H9 (cell line): ENCODE measurements at regions not wholly inside any gene's neighbourhood (a gene's known extent, or its start where the extent isn't known, plus 50 kb on each side); places are given as distances from the start of the nearest gene placed in this dataset.

Source experiments
- DNase-seq: peaks from one replicate; pipeline ENCODE4 v3.0.0-alpha.2; 2017
- H2AFZ ChIP-seq: one replicate; pipeline ENCODE4 v1.6.1; 2013; ENCODE audit warnings: mild to moderate bottlenecking, low read length, control low read depth, moderate library complexity
- H2AK5ac ChIP-seq: 2 replicates; pipeline ENCODE4 v1.6.1; 2013; ENCODE audit warnings: low read length, control low read depth, mixed read lengths; ENCODE audit not compliant: insufficient read length
- H2BK120ac ChIP-seq: one replicate; pipeline ENCODE4 v1.6.1; 2013; ENCODE audit warnings: low read depth, mild to moderate bottlenecking, low read length, control low read depth, inconsistent platforms; ENCODE audit not compliant: poor library complexity, severe bottlenecking
- H2BK12ac ChIP-seq: 2 replicates; pipeline ENCODE4 v1.6.1; 2013; ENCODE audit warnings: low read length, control low read depth, mixed read lengths, low read depth; ENCODE audit not compliant: insufficient read length
- H2BK15ac ChIP-seq: 2 replicates; pipeline ENCODE4 v1.6.1; 2013; ENCODE audit warnings: low read depth, low read length, control low read depth
- H2BK20ac ChIP-seq: one replicate; pipeline ENCODE4 v1.6.1; 2013; ENCODE audit warnings: low read depth, mild to moderate bottlenecking, low read length, control low read depth, inconsistent platforms; ENCODE audit not compliant: poor library complexity, severe bottlenecking
- H2BK5ac ChIP-seq: 2 replicates; pipeline ENCODE4 v1.6.1; 2013; ENCODE audit warnings: low read length, control low read depth, mixed read lengths; ENCODE audit not compliant: insufficient read length
- H3K14ac ChIP-seq: 2 replicates; pipeline ENCODE4 v1.6.1; 2013; ENCODE audit warnings: low read length, control low read depth; ENCODE audit not compliant: insufficient read depth
- H3K18ac ChIP-seq: 2 replicates; pipeline ENCODE4 v1.6.1; 2013; ENCODE audit warnings: low read depth, mild to moderate bottlenecking, mixed read lengths, low read length, control low read depth; ENCODE audit not compliant: insufficient read length
- H3K23ac ChIP-seq: 2 replicates; pipeline ENCODE4 v1.6.1; 2013; ENCODE audit warnings: low read length, control low read depth, mixed read lengths, low read depth; ENCODE audit not compliant: insufficient read length
- H3K23me2 ChIP-seq: 2 replicates; pipeline ENCODE4 v1.6.1; 2013; ENCODE audit warnings: low read depth, mild to moderate bottlenecking, mixed read lengths, low read length, control low read depth; ENCODE audit not compliant: insufficient read length, poor library complexity, severe bottlenecking
- H3K27ac ChIP-seq: 2 replicates; pipeline ENCODE4 v1.5.1; 2013; ENCODE audit warnings: low read length, control low read depth, mixed read lengths, low read depth; ENCODE audit not compliant: insufficient read length
- H3K27me3 ChIP-seq: 2 replicates; pipeline ENCODE4 v1.6.1; 2013; ENCODE audit warnings: low read length, control low read depth, inconsistent platforms; ENCODE audit not compliant: insufficient read depth
- H3K4ac ChIP-seq: 2 replicates; pipeline ENCODE4 v1.6.1; 2013; ENCODE audit warnings: low read depth, mild to moderate bottlenecking, control low read depth, inconsistent platforms, low read length, moderate library complexity
- H3K4me1 ChIP-seq: 2 replicates; pipeline ENCODE4 v1.6.1; 2013; ENCODE audit warnings: low read length, control low read depth, inconsistent platforms; ENCODE audit not compliant: insufficient read depth
- H3K4me2 ChIP-seq: 2 replicates; pipeline ENCODE4 v1.6.1; 2013; ENCODE audit warnings: low read length, control low read depth, mixed read lengths; ENCODE audit not compliant: insufficient read length, insufficient read depth
- H3K56ac ChIP-seq: 2 replicates; pipeline ENCODE4 v1.6.1; 2013; ENCODE audit warnings: low read depth, mild to moderate bottlenecking, mixed read lengths, low read length, control low read depth; ENCODE audit not compliant: insufficient read length
- H3K79me1 ChIP-seq: 2 replicates; pipeline ENCODE4 v1.6.1; 2013; ENCODE audit warnings: low read depth, mild to moderate bottlenecking, moderate library complexity, low read length, control low read depth, inconsistent platforms; ENCODE audit not compliant: insufficient read depth, poor library complexity, severe bottlenecking
- H3K79me2 ChIP-seq: 2 replicates; pipeline ENCODE4 v1.6.1; 2013; ENCODE audit warnings: low read length, control low read depth, inconsistent platforms; ENCODE audit not compliant: insufficient read depth
- H3K9ac ChIP-seq: 2 replicates; pipeline ENCODE4 v1.6.1; 2013; ENCODE audit warnings: low read length, control low read depth, mixed read lengths; ENCODE audit not compliant: insufficient read length; ENCODE audit errors: extremely low read depth
- H3K9me3 ChIP-seq: one replicate; pipeline ENCODE4 v1.6.1; 2013; ENCODE audit warnings: low read depth, low read length, inconsistent platforms; ENCODE audit not compliant: control insufficient read depth
- H3T11ph ChIP-seq: one replicate; pipeline ENCODE4 v1.6.1; 2013; ENCODE audit warnings: mild to moderate bottlenecking, low read length, control low read depth, inconsistent platforms
- H4K20me1 ChIP-seq: one replicate; pipeline ENCODE4 v1.6.1; 2013; ENCODE audit not compliant: control insufficient read depth, insufficient read length, insufficient read depth
- H4K5ac ChIP-seq: 2 replicates; pipeline ENCODE4 v1.6.1; 2013; ENCODE audit warnings: low read depth, mild to moderate bottlenecking, mixed read lengths, low read length, control low read depth; ENCODE audit not compliant: insufficient read length
- H4K8ac ChIP-seq: replicated peaks from 2 replicates; pipeline ENCODE4 v1.6.1; 2013; ENCODE audit warnings: low read length, control low read depth, mixed read lengths, low read depth; ENCODE audit not compliant: insufficient read length
- H4K91ac ChIP-seq: 2 replicates; pipeline ENCODE4 v1.6.1; 2013; ENCODE audit warnings: low read depth, mild to moderate bottlenecking, moderate library complexity, mixed read lengths, low read length, control low read depth; ENCODE audit not compliant: insufficient read length
- H3K27ac Mint-ChIP-seq, 3 experiments: 2 replicates in 2 of 3; 3 replicates in 1 of 3; pipeline ENCODE4 v1.8.0; 2020 to 2021; ENCODE audit warnings: mixed read lengths in 3 of 3, mild to moderate bottlenecking in 1 of 3, moderate library complexity in 1 of 3
- H3K27me3 Mint-ChIP-seq: 2 replicates; pipeline ENCODE4 v1.8.0; 2021; ENCODE audit warnings: low read depth, mild to moderate bottlenecking, moderate library complexity, mixed read lengths
- H3K36me3 Mint-ChIP-seq, 3 experiments: 2 replicates in 2 of 3; 3 replicates in 1 of 3; pipeline ENCODE4 v1.8.0; 2020 to 2021; ENCODE audit warnings: low read depth in 3 of 3, mixed read lengths in 3 of 3; ENCODE audit not compliant: insufficient read depth in 1 of 3
- H3K4me1 Mint-ChIP-seq, 2 experiments: 2 replicates each; pipeline ENCODE4 v1.8.0; 2020; ENCODE audit warnings: mixed read lengths in 2 of 2
- H3K4me3 Mint-ChIP-seq, 2 experiments: 2 replicates in 1 of 2; 3 replicates in 1 of 2; pipeline ENCODE4 v1.8.0; 2020 to 2021; ENCODE audit warnings: mild to moderate bottlenecking in 2 of 2, mixed read lengths in 2 of 2, moderate library complexity in 1 of 2
- H3K9me3 Mint-ChIP-seq, 2 experiments: 2 replicates in 1 of 2; 3 replicates in 1 of 2; pipeline ENCODE4 v1.8.0; 2020; ENCODE audit warnings: mild to moderate bottlenecking in 2 of 2, mixed read lengths in 2 of 2, moderate library complexity in 1 of 2
- CTCF ChIP-seq: fragments of 200-600 bp; sonication (generic); conservative IDR thresholded peaks from 3 replicates; pipeline ENCODE4 v1.8.0; 2021; ENCODE audit warnings: antibody characterized with exemption, mild to moderate bottlenecking
- WGBS: extraction: QIAGEN DNeasy Blood & Tissue Kit; methylation state at CpG from one replicate; pipeline ENCODE4 v1.1.7; 2013; ENCODE audit warnings: missing lambda C conversion rate, low lambda C conversion rate, mixed read lengths; ENCODE audit not compliant: insufficient read length; ENCODE audit errors: extremely low coverage; 5-methylcytosine and 5-hydroxymethylcytosine counted together

DNA sequence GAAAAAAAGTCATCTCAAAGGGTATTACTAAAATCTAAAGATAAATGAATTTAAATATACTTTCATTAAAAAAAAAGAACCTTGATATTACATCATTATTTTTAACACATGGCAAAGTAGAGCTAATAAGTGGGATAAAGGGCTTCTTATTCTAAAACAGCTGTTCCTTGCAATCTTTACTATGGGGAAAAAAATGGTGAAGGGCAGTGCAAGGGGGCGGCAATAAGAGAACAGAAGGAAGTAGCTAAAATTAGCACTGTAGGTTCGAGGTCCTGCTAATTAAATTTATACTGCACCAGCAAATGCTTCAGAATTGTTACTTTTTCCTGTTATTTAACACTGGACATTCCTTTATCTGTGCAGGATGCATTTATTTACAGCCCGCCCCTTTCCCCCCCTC lies 89.4 kb upstream of the HPF1 start:
- Mint-ChIP-seq H3K27me3 (no peaks in the 10 kb centered on the region), H3K36me3 (no peaks in the 10 kb centered on the region), H3K4me1 (peaks cover 4 to 7% of the 10 kb centered on the region in 2 experiments; a peak in 3 of 4 replicates), H3K4me3 (no peak overlapping the region), H3K9me3 (no peaks in the 10 kb centered on the region), H3K27ac (0 out of 7 replicates have a peak overlapping the region, but pooled peaks of 1 of the 3 experiments have one; percentile 40)
- Histone ChIP-seq H3K4me1 (no peaks in the 10 kb centered on the region), H3K4me2 (no peak overlapping the region), H2AK5ac (no peak overlapping the region), H3K4ac (no peak overlapping the region), H3K14ac (no peak overlapping the region), H2BK15ac (no peak overlapping the region), H3K23ac (no peak overlapping the region), H3K79me2 (no peaks in the 10 kb centered on the region), H2BK20ac (no peak overlapping the region), H2BK5ac (no peak overlapping the region), H3K27me3 (no peaks in the 10 kb centered on the region), H4K5ac (no peak overlapping the region), H3K23me2 (no peaks in the 10 kb centered on the region), H3T11ph (no peak overlapping the region), H3K27ac (no peak overlapping the region), H3K18ac (no peak overlapping the region), H3K9ac (no peak overlapping the region), H3K56ac (no peak overlapping the region), H4K8ac (no peak overlapping the region), H2BK120ac (no peak overlapping the region), H2BK12ac (no peak overlapping the region), H4K91ac (no peak overlapping the region), H2AFZ (no peak overlapping the region), H3K79me1 (no peaks in the 10 kb centered on the region), H4K20me1 (no peaks in the 10 kb centered on the region), H3K9me3 (no peaks in the 10 kb centered on the region)
- no peak for TF ChIP-seq CTCF
- no peak for DNase-seq
- no CpG with 5 or more reads among the region's 3 CpGs for WGBS
